AG04450 (cell line): ENCODE measurements at regions not wholly inside any gene's neighbourhood (a gene's known extent, or its start where the extent isn't known, plus 50 kb on each side); places are given as distances from the start of the nearest gene placed in this dataset.

Experiments
- CTCF ChIA-PET: fragments of 300-600, 350-600 bp; formaldehyde crosslinking; extraction: SDS; loops from one replicate; lab custom pipeline; 2022; ENCODE audit warnings: antibody characterized with exemption, inconsistent platforms; lab: Charles Lee
- POLR2A ChIA-PET: fragments of 350-600 bp; formaldehyde crosslinking; extraction: SDS; loops from one replicate; lab custom pipeline; 2021; ENCODE audit warnings: antibody characterized with exemption, inconsistent platforms; lab: Yijun Ruan, JAX
- DNase-seq: peaks from one replicate; pipeline ENCODE4 v3.0.0-alpha.2; 2011; ENCODE audit warnings: low read depth, low spot score
- H3K27ac ChIP-seq: one replicate; pipeline ENCODE4 v1.5.1; 2012; ENCODE audit warnings: low read depth, low read length, control low read depth
- H3K27me3 ChIP-seq: one replicate; pipeline ENCODE4 v1.6.0; 2012; ENCODE audit warnings: low read length; ENCODE audit not compliant: control insufficient read depth, insufficient read depth
- H3K4me3 ChIP-seq: 2 replicates; pipeline ENCODE4 v1.5.1; 2011; ENCODE audit warnings: mild to moderate bottlenecking, low read depth, low read length, control low read depth
- H3K9me3 ChIP-seq: 2 replicates; pipeline ENCODE4 v1.5.1; 2012; ENCODE audit warnings: low read length; ENCODE audit not compliant: control insufficient read depth, insufficient read depth
- CTCF ChIP-seq: IDR thresholded peaks from 2 replicates; pipeline ENCODE4 v1.5.1; 2011; ENCODE audit warnings: low read depth, low read length, control low read depth, inconsistent platforms

- POLR2A ChIA-PET: no interaction called here
These were observed 120.1 kb upstream of the CCL21 start for GRCh38 chr9:34830068-34830467.

GRCh38 chr9:34826999-34827538 lies 117.1 kb upstream of the CCL21 start:
- Histone ChIP-seq H3K27ac (no peak overlapping the region), H3K4me3 (no peak overlapping the region), H3K27me3 (peaks cover 2% of the 10 kb centered on the region), H3K9me3 (no peaks in the 10 kb centered on the region)
- DNase-seq: no peak
- no peak for TF ChIP-seq CTCF
- POLR2A ChIA-PET: no interaction called here
- CTCF ChIA-PET: no interaction called here

More at GRCh38 chr9:34830068-34830467, 120.1 kb upstream of the CCL21 start:
- no peaks in the 10 kb centered on the region for H3K9me3 ChIP-seq
- H3K27me3 ChIP-seq: peaks cover 2% of the 10 kb centered on the region
- H3K4me3 ChIP-seq: no peak overlapping the region
- CTCF ChIA-PET: no interaction called here
- H3K27ac ChIP-seq: no peak overlapping the region
- DNase-seq: no peak
- TF ChIP-seq CTCF: no peak

GRCh38 chr9:34825775-34826174 lies 115.8 kb upstream of the CCL21 start:
- no peak for DNase-seq
- H3K27me3 ChIP-seq: no peaks in the 10 kb centered on the region
- no peak overlapping the region for H3K4me3 ChIP-seq
- POLR2A ChIA-PET: no interaction called here
- no peaks in the 10 kb centered on the region for H3K9me3 ChIP-seq
- CTCF ChIA-PET: no interaction called here
- no peak for TF ChIP-seq CTCF
- no peak overlapping the region for H3K27ac ChIP-seq

GRCh38 chr9:34823778-34824177 lies 113.8 kb upstream of the CCL21 start:
- no peaks in the 10 kb centered on the region for H3K27me3 ChIP-seq
- ChIA-PET CTCF (no interaction called here), POLR2A (no interaction called here)
- H3K27ac ChIP-seq: no peak overlapping the region
- H3K9me3 ChIP-seq: no peaks in the 10 kb centered on the region
- DNase-seq: no peak
- no peak overlapping the region for H3K4me3 ChIP-seq
- no peak for TF ChIP-seq CTCF

- no peak for DNase-seq
- no peak for TF ChIP-seq CTCF
- peaks cover 4% of the 10 kb centered on the region; the same call in 1 of the 2 replicates for H3K9me3 ChIP-seq
- no peak overlapping the region for H3K4me3 ChIP-seq
- CTCF ChIA-PET: no interaction called here
- no peak overlapping the region for H3K27ac ChIP-seq
- peaks cover 20% of the 10 kb centered on the region for H3K27me3 ChIP-seq
- POLR2A ChIA-PET: no interaction called here
These were observed 100.2 kb upstream of the CCL21 start for GRCh38 chr9:34810187-34810524.
